HUES64 (cell line): ENCODE measurements at regions not wholly inside any gene's neighbourhood (a gene's known extent, or its start where the extent isn't known, plus 50 kb on each side); places are given as distances from the start of the nearest gene placed in this dataset.

ENCODE experiments used
- H3K27ac ChIP-seq: 2 replicates; pipeline ENCODE4 v1.7.0; 2013; ENCODE audit warnings: low read depth, low read length, inconsistent platforms
- H3K27me3 ChIP-seq: 2 replicates; pipeline ENCODE4 v1.6.1; 2013; ENCODE audit warnings: mild to moderate bottlenecking, low read length; ENCODE audit not compliant: insufficient read depth
- H3K36me3 ChIP-seq: 2 replicates; pipeline ENCODE4 v1.6.1; 2013; ENCODE audit warnings: mild to moderate bottlenecking, low read length; ENCODE audit not compliant: insufficient read depth
- H3K4me1 ChIP-seq: 2 replicates; pipeline ENCODE4 v1.6.1; 2013; ENCODE audit warnings: mild to moderate bottlenecking, low read length, moderate library complexity; ENCODE audit not compliant: insufficient read depth
- H3K4me3 ChIP-seq: 2 replicates; pipeline ENCODE4 v1.5.1; 2013; ENCODE audit warnings: mild to moderate bottlenecking, low read length, moderate library complexity
- H3K9ac ChIP-seq: 2 replicates; pipeline ENCODE4 v1.6.1; 2013; ENCODE audit warnings: mild to moderate bottlenecking, low read depth, low read length
- H3K9me3 ChIP-seq: 2 replicates; pipeline ENCODE4 v1.6.1; 2013; ENCODE audit warnings: low read depth, low read length; ENCODE audit not compliant: insufficient read depth
- WGBS: fragments of 150-250, 120-280 bp; methylation state at CpG from one replicate; pipeline ENCODE4 v1.1.7; 2013; ENCODE audit warnings: missing lambda C conversion rate; 5-methylcytosine and 5-hydroxymethylcytosine counted together

DNA sequence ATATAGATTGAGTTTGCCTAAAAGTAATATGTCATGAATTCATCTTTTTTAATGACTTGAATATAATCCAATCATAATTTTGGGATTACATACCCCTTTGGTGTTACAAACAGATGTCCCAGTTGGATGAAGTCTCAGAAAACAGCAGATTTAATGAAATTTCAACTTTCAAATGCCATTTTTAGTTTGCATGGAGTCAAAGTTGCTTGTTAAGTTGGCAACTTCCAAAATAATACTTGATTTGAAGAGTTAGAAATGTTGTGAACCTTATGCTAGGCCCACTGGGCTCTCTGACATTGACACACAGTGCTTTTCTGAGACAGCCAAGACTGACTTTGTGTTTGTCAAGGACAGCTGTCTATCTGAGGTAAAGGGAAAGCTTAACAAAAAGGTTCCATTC is 248.1 kb downstream of the KIF20B start:
- no peak overlapping the region for H3K4me3 ChIP-seq
- no peaks in the 10 kb centered on the region for H3K4me1 ChIP-seq
- H3K27me3 ChIP-seq, result no peaks in the 10 kb centered on the region
- no peaks in the 10 kb centered on the region for H3K36me3 ChIP-seq
- H3K27ac ChIP-seq, result no peak overlapping the region
- no peak overlapping the region for H3K9ac ChIP-seq
- H3K9me3 ChIP-seq, result 0 out of 2 replicates have a peak, but pooled peaks cover 3% of the 10 kb centered on the region

DNA sequence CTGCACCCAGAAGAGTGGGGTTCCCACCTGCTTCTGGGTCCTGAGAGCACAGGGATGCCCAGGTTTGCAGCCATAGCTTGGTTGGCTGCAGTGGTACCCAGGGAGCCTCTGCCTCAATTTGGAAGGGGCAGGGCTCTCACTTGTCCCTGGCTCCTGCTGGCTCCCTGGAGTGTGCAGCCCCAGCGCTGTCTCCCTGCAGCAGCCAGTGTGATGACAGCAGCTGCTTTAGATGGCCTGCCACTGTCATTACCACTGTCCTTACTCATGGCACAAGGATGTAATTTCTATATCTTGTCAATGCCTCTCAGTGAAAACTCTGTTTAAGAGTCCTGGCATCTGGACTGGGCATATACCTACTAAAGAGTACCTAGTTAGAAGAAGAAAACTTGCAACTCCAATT is 250.9 kb downstream of the KIF20B start:
- H3K9me3 ChIP-seq, result 0 out of 2 replicates have a peak, but pooled peaks cover 3% of the 10 kb centered on the region
- H3K27me3 ChIP-seq, result no peaks in the 10 kb centered on the region
- no peaks in the 10 kb centered on the region for H3K36me3 ChIP-seq
- no peak overlapping the region for H3K9ac ChIP-seq
- H3K4me3 ChIP-seq, result no peak overlapping the region
- no peak overlapping the region for H3K27ac ChIP-seq
- 90% methylated on average over 1 of the region's 1 CpG for WGBS
- no peaks in the 10 kb centered on the region for H3K4me1 ChIP-seq

DNA sequence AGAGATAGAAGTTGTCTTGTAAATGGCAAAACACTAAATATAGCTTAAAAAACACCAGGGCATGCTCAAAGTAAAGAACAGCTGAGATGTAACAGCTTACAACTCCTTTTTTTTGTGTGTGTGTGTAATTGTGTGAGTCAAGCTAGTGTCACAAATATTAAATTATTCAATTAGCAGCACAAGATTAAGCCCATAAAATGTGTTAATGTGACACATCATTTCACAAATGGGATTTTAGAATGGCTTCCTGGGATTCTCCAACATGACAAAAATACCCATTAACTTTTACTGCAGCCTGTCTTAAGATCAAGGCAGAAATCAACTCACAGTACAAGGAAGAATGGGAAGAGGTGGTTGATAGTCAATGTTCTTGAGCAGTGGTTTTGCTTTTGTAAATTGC is 251.4 kb downstream of the KIF20B start:
- no peak overlapping the region for H3K4me3 ChIP-seq
- no peak overlapping the region for H3K27ac ChIP-seq
- H3K4me1 ChIP-seq, result no peaks in the 10 kb centered on the region
- H3K36me3 ChIP-seq, result no peaks in the 10 kb centered on the region
- H3K9ac ChIP-seq, result no peak overlapping the region
- H3K9me3 ChIP-seq, result 0 out of 2 replicates have a peak, but pooled peaks cover 3% of the 10 kb centered on the region
- no peaks in the 10 kb centered on the region for H3K27me3 ChIP-seq

DNA sequence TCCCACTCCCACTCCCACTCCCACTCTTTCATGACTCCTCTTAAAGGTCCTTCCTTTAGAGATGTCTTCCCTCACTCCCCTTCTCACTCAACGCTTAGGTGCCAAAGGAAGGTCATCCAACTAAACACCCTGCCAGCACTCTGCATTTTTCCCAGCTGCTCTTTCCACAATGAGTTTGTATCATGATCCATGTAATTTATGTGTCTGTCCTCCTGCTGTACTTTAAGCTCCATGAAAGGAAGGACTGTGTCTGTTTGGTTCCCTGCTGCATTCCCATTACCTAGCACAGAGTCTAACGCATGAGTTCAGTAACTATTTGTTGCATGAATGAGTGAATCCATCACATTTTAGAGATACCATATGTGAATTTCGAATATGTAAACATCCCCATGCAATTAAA is 252.7 kb downstream of the KIF20B start:
- Histone ChIP-seq H3K36me3 (no peaks in the 10 kb centered on the region), H3K9ac (no peak overlapping the region), H3K9me3 (0 out of 2 replicates have a peak, but pooled peaks cover 3% of the 10 kb centered on the region), H3K27me3 (no peaks in the 10 kb centered on the region), H3K27ac (no peak overlapping the region), H3K4me3 (no peak overlapping the region), H3K4me1 (no peaks in the 10 kb centered on the region)
- 94% methylated on average over 2 of the region's 3 CpGs for WGBS

DNA sequence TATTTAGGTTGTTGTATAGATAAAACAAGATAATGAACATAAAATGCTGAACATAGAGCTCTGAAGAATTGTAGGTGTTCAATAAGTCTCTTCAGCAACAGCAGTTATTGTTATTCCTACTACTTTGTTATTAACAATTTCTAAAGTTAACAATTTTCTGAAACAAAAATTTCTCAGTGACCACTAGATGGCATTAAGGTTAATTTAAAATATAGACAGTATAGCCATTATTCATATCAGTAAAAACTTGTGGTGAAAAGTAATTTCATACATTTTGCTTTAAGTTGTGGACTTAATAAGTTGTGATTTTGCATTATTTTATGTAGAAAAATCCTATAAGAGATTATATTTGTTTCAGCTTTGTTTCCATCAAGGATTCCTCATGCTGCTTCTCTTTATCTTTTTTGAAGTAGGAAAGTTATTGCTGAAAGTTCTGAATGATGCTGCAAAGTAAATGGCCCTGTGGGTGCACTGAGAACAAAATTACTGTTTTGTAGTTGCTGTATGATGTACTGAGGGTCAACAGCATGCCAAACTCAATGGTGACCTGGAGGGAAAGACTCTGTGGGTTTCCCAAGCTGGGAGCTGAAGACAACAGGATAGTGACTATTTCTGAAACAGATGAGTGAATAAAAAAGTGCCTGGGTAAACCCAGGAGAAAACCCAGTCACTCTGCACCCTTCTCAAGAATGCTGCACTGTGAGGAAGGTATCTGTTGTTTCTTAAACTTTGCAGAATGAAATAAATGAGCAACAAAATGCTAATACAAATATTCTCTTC is 253.6 kb downstream of the KIF20B start:
- no peak overlapping the region for H3K9ac ChIP-seq
- no peaks in the 10 kb centered on the region for H3K36me3 ChIP-seq
- H3K27me3 ChIP-seq, result no peaks in the 10 kb centered on the region
- 0 out of 2 replicates have a peak, but pooled peaks cover 3% of the 10 kb centered on the region for H3K9me3 ChIP-seq
- H3K27ac ChIP-seq, result no peak overlapping the region
- no peak overlapping the region for H3K4me3 ChIP-seq
- no peaks in the 10 kb centered on the region for H3K4me1 ChIP-seq

DNA sequence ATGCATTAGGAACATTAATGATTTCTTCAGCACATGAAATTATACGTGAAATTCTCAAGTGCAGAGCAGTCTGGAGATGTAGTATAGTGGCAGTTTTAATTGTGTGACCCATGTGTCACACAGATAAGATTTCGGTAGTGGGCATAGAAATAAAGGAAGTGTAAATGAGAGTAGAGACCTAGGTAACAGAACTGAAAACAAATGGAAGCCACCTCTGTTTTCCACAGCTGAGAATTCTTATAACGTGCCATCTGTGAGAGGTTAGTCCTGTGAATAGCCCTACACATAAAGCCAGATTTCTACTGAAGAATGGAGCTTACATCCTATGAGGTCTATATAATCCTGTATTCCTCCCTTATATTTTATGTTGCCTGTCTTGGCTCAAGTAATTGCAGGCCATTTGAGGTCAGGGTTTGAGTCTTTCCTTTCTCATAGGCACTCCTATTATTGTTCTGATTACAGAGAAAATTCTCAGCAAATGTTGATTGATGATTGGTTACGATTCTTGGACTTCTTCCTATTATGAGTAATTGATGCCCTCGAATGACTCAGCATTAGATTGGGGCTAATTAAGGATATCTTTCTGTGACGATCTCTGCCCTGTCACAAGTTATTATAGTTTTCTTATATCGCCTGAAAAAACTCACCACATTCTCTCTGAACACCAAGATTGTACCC is 258.2 kb downstream of the KIF20B start:
- Histone ChIP-seq H3K27ac (no peak overlapping the region), H3K9ac (no peak overlapping the region), H3K4me3 (no peak overlapping the region), H3K4me1 (no peaks in the 10 kb centered on the region), H3K36me3 (no peaks in the 10 kb centered on the region), H3K9me3 (no peaks in the 10 kb centered on the region), H3K27me3 (no peaks in the 10 kb centered on the region)
- WGBS, result 94% methylated on average over 7 of the region's 7 CpGs

DNA sequence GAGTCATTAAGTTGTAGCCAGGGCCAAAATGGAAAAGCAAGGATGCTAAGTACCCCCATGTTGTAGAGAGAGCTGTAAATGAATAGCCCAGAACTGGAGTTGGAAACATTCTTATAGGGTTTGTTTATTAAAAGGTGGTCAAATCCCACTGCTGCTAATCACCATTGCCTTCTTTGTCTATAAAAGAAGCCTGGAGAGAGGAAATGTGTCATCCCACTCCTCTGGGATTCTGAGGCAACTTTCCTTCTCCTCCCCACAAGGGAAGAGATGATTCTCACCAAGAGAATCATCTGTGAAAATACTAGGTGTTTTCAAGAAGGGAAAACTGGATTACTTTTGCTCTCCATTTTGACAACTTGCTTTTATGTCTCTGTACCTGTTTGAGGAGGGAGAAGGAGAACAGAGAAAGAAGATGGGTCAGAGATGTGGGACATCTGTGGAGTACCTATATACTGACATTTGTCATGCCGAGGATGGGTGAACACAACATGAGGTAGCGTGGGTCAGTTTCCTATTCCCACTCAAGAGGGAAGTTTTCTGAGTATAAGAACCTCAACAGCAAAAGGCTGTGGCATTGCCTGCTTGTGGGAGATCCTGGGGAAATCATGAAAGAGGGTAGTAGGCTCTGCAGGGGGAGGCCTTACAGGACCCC is 262.2 kb downstream of the KIF20B start:
- Histone ChIP-seq H3K9ac (no peak overlapping the region), H3K27ac (no peak overlapping the region), H3K9me3 (no peaks in the 10 kb centered on the region), H3K36me3 (no peaks in the 10 kb centered on the region), H3K27me3 (no peaks in the 10 kb centered on the region), H3K4me1 (no peaks in the 10 kb centered on the region), H3K4me3 (no peak overlapping the region)
- 93% methylated on average over 2 of the region's 2 CpGs for WGBS

DNA sequence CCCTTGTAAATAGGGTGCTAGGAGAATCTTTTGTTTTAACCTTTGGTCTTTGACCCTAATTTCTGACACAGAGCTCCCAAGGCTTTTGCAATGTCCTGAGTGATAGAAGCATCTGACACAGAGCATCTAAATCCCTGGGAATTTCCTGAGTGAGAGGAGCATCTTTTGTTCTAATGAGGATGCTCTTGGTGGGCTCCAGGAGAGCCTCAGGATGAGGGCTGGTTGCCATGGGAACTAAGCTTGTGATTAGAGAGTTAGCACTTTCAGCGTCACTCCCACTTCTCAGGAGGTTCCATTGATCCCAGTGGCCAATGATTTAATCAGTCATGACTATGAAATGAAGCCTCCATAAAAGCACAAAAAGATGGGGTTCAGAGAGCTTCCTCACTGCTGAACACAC is 264.8 kb downstream of the KIF20B start:
- WGBS, result 63% methylated on average over 1 of the region's 1 CpG
- Histone ChIP-seq H3K9ac (no peak overlapping the region), H3K4me3 (no peak overlapping the region), H3K4me1 (no peaks in the 10 kb centered on the region), H3K27ac (no peak overlapping the region), H3K27me3 (no peaks in the 10 kb centered on the region), H3K9me3 (no peaks in the 10 kb centered on the region), H3K36me3 (no peaks in the 10 kb centered on the region)

DNA sequence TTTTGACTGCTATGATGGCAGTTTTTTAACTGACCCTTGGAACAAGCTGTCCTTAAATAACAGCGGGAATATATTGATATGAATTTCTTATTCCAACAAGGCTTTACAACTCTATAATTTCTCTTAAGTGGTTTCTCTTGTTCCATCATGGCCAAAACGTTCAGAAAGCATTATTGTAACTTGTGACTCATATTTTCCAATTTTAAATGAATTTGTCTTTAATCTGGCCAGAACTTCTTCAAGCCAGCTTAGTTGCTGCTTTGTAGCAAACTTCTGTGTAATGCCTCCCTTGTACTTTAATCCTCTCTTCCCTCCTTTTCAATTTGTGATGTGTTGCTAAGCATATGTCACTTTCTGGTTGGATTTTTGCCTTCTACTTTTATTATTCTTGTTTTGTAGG is 271.9 kb downstream of the KIF20B start:
- Histone ChIP-seq H3K4me1 (no peaks in the 10 kb centered on the region), H3K27me3 (peaks cover 29% of the 10 kb centered on the region), H3K36me3 (no peaks in the 10 kb centered on the region), H3K9ac (no peak overlapping the region), H3K9me3 (no peaks in the 10 kb centered on the region), H3K27ac (no peak overlapping the region), H3K4me3 (no peak overlapping the region)
- 77% methylated on average over 1 of the region's 2 CpGs for WGBS

DNA sequence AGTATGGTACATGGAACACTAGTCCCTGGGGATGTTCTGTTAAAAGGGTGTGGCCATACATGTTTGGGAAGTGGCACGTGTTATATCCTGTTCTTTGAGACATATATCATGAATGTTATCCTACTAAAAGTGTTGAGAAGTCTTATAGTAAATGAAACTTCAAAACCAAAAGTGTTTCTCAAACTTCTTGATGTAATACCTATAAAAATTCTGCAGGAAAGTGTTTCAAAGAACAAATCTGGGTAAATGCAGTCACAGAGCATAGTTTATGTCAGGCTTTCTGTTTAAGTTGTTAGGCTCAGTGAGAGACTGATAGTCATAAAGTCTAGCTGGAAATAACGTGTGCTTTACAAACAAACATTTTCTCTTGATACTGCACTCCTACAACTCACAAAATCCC is 273.7 kb downstream of the KIF20B start:
- H3K36me3 ChIP-seq, result no peaks in the 10 kb centered on the region
- H3K9me3 ChIP-seq, result no peaks in the 10 kb centered on the region
- H3K4me3 ChIP-seq, result no peak overlapping the region
- no peak overlapping the region for H3K9ac ChIP-seq
- no peaks in the 10 kb centered on the region for H3K4me1 ChIP-seq
- H3K27me3 ChIP-seq, result peaks cover 46% of the 10 kb centered on the region
- WGBS, result 60% methylated on average over 2 of the region's 2 CpGs
- H3K27ac ChIP-seq, result no peak overlapping the region

DNA sequence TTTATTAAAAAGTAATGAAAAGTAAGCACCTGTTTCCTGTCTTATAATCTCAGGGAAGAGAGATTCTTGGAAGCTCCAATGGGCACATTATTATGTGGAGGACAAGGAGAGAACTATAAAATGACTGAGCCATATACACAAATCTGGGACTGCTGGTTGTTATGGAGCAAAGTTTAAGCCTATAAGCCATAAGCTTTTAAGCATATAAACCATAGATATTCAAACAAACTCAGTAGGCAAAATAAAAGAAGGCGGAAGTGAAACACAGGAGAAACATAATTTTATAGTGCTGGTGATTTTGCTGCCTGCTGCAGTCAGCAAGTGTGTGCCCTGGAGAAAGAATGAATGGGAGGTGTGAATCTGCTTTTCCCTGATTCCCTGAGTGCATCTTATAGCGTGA is 274.4 kb downstream of the KIF20B start:
- peaks cover 4% of the 10 kb centered on the region; the same call in 1 of the 2 replicates for H3K4me1 ChIP-seq
- H3K27me3 ChIP-seq, result peaks cover 50% of the 10 kb centered on the region
- no peaks in the 10 kb centered on the region for H3K36me3 ChIP-seq
- no peak overlapping the region for H3K9ac ChIP-seq
- no peaks in the 10 kb centered on the region for H3K9me3 ChIP-seq
- no peak overlapping the region for H3K4me3 ChIP-seq
- no peak overlapping the region for H3K27ac ChIP-seq
- 87% methylated on average over 2 of the region's 2 CpGs for WGBS
